DMS153 treated with DMSO at 0.1 percent for 48 hours (cell line): ENCODE measurements at regions not wholly inside any gene's neighbourhood (a gene's known extent, or its start where the extent isn't known, plus 50 kb on each side); places are given as distances from the start of the nearest gene placed in this dataset.
"Not testable (repeated sequence)": the region's sequence is repeated elsewhere in the genome, so short reads cannot be mapped to it uniquely, and the experiment has no call there.

ENCODE experiments used
- DNase-seq: peaks from one replicate; lab custom pipeline; 2025; ENCODE audit not compliant: unreplicated experiment; lab: John Stamatoyannopoulos, UW

DNA sequence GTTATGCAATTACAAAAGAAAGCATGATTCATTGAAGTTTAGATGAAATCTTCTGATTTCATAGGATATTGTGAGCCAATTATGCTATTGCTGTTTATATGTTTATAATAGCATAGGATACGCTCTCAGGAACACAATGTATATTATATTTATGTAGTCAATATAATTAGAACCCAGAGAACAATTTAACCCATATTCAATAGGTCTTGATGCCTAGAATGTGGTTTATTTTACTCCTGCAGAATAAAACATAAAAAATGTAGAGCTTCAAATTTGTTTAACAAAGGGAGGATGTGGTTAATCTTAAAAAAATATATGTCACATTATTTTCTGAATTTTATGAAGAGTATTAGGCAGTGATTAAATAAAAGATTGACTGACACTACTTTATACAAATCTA, 380.8 kb upstream of the SPRY2 start:
- no peak for DNase-seq

DNA sequence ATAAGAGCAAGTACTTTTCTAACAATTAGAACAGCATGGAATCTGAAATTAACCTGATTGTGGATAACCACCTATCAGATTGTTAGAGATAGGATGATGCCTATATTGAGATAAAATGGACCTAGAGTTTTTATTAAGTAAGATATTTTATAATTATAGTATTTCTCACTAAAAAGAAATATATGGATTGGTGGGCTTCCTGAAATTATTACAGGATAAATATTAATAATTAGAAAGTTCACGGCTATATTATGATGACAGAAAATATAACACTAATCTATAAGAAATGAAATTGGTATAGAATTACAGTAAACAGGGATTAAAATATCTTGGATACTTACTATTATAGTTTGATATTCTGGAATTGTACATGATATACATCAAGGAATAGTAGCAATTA, 378.0 kb upstream of the SPRY2 start:
- no peak for DNase-seq

DNA sequence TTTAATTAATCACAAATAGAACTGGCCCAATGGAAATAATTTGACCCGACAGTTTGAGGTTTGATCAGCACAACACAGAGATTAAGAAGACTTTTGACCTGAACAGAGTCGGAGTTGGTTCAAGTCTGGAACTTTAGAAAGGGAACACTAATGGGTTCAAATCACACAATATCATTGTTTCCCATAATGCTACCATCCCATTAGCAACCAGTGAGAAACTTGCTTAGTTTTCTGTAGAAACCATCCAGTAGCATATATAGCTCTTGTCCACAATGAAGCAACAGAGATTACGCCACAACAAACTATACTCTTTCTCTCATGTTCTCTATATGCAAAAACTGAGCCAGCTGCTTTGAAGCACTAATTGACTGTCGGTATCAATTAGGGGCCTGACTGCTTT, 376.9 kb upstream of the SPRY2 start:
- DNase-seq: no peak

DNA sequence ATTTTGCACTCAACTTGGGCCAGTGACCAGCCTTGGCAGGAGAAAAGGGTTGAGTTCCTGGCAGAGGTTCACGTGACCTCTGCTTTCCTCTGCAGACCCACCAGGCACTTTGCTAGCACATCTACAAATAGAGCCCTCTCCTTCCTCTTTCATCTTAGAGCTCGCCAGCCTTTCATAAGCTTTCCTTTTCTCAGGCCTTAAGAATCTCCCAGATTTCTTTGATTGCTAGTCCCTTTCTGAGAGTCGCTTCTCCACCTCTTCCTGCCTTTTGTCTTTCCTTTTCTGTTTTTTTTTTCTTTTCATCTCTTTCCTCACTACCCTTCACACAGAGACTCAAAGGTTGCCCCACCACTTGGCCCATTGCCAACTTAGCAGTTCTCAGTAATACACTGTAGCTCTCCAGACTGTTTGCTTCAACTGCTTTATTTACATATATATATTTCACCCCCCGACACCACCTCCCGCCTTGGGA, 375.7 kb upstream of the SPRY2 start:
- peak; percentile 50 for DNase-seq

DNA sequence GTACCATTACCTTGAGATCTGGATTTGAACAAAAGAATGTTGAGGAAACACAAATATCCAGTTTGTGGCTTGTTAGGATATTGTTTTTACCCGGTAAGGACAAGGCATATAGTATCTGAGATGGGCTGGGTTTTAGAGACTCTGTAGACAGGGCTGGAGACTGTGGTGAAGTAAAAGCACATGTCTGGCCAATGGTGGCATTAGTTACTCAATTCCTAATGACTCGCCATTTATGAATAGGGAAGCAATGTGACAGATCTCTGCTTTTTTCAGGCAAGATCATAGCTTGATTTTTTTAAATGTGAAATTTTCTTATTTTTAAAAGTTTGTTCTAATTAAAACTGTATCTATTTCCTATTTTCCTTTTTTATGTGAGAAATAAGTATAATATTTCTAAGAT, 371.1 kb upstream of the SPRY2 start:
- DNase-seq: no peak

DNA sequence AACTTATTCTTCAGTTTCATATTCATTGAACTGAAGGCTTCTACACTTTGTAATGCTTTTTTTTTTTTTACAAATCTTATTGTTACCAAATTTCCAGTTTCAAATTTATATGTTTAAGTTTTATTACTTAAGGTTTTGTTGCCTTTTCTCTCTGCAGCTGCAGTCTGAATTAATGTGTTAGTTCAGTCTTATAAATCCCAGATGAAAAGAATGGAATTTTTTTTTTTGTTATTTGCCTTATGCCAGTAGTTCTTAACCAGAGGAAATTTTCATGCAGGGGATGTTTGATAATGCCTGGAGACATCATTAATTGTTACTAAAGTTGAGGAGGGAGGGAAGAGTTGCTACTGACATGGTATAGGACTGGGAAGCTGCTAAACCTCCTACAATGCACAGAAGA, 367.9 kb upstream of the SPRY2 start:
- DNase-seq: no peak

DNA sequence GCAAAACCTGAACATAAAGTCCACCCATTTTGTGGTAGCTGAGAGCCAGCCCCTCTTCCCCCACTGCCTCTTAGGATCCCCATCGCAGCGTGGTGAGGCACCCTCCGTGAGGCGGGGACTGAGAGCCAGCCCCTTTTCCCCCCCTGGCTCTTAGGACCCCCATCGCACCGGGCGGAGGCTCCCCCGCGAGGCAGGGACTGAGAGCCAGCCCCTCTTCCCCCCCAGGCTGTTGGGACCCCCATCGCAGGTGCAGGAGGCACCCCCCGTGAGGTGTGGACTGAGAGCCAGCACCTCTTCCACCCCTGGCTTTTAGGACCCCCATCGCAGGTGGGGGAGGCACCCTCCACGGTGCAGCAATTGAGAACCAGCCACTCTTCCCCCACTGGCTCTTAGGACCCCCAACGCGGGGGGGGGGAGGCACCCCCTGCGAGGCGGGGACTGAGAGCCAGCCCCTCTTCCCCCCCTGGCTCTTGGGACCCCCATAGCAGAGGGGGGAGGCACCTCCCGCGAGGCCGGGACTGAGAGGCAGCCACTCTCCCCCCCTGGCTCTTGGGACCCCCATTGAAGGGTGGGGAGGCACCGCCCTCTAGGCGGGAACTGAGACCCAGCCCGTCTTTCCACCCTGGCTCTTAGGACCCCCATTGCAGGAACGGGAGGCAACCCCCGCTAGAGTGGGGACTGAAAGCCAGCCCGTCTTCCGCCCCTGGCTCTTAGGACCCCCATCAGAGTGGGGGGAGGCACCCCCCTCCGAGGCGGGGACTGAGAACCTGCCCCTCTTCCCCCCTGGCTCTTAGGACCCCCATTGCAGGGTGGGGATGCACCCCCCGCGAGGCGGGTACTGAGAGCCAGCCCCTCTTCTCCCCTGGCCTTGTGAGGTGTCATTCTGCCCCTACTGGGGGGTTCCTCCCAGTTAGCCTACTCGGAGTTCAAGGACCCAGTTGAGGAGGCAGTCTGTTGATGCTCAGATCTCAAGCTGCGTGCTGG, 366.4 kb upstream of the SPRY2 start:
- no peak for DNase-seq

DNA sequence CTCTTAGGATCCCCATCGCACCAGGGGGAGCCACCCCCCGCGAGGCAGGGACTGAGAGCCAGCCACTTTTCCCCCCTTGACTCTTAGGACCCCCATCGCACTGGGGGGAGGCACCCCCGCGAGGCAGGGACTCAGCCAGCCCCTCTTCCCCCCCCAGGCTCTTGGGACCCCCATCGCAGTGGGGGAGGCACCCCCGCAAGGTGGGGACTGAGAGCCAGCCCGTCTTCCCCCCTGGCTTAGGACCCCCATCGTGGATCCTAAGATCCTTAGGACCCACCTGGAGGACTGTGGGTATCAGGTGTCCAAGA, 365.2 kb upstream of the SPRY2 start:
- no peak for DNase-seq

DNA sequence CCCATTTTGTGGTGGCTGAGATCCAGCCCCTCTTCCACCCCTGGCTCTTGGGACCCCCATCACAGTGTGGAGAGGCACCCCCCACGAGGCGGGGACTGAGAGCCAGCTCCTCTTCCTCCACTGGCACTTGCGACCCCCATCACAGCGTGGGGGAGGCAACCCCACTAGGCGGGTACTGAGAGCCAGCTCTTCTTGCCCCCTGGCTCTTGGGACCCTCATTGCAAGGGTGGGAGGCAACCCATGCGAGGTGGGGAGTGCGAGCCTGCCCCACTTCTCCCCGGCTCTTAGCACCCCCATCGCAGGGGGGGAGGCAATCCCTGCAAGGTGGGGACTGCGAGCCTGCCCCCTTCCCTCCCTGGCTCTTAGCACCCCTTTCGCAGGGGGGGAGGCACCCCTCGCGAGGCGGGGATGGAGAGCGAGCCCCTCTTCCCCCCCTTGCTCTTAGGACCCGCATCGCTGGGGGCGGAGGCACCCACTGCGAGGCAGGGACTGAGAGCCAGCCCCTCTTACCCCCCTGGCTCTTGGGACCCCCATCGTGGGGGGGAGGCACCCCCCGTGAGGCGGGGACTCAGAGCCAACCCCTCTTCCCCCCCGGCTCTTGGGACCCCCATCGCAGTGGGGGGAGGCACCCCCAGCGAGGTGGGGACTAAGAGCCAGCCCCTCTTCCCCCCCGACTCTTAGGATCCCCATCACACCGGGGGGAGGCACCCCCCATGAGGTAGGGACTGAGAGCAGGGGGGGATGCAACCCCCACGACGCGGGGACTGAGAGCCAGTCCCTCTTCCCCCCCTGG, 364.6 kb upstream of the SPRY2 start:
- no peak for DNase-seq

DNA sequence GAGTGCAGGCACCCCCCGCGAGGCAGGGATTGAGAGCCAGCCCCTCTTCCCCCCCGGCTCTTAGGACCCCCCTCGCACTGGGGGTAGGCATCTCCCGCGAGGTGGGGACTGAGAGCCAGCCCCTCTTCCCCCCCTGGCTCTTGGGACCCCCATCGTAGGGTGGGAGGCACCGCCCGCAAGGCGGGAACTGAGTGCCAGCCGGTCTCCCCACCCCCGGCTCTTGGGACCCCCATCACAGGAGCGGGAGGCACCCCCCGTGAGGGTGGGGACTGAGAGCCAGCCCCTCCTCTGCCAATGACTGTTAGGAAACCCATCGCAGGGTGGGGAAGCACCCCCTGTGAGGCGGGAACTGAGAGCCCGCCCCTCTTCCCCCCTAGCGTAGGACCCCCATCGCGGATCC, 363.4 kb upstream of the SPRY2 start:
- DNase-seq: no peak

DNA sequence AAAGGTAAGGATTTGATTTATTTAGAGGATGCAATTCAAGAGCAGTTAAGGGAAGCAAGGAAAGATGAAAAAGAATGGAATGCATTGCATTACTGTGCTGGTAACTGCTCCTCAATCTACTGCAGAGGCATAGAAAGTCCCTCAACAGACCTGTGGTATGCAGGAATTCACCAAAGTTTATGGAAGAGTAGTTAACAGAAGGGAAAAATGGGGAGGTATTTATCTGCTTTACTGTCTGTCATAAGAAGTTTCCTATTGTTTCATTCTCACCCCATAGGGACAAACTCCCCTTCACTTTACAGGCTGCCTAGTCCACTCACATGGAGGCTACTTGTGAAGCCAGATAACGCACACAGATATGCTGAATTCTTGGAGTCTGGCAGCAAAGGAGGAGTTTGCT, 354.9 kb upstream of the SPRY2 start:
- DNase-seq: no peak

DNA sequence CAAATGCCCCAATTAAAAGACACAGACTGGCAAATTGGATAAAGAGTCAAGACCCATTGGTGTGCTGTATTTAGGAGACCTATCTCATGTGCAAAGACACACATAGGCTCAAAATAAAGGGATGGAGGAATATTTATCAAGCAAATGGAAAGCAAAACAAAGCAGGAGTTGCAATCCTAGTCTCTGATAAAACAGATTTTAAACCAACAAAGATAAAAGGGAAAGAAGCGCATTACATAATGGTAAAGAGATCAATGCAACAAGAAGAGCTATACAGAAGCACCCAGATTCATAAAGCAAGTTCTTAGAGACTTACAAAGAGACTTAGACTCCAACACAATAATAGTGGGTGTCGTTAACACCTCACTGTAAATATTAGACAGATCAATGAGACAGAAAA, 350.9 kb upstream of the SPRY2 start:
- not testable (repeated sequence) for DNase-seq

DNA sequence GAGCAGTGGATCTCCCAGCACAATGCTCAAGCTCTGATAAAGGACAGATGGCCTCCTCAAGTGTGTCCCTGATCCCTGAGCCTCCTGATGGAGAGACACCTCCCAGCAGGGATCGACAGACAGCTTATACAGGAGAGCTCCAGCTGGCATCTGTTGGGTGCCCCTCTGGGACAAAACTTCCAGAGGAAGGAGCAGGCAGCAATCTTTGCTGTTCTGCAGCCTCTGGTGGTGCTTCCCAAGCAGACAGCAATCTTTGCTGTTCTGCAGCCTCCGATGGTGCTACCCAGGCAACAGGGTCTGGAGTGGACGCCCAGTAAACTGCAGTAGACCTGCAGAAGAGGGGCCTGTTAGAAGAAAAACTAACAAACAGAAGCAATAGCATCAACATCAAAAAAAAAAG, 349.3 kb upstream of the SPRY2 start:
- no peak for DNase-seq

DNA sequence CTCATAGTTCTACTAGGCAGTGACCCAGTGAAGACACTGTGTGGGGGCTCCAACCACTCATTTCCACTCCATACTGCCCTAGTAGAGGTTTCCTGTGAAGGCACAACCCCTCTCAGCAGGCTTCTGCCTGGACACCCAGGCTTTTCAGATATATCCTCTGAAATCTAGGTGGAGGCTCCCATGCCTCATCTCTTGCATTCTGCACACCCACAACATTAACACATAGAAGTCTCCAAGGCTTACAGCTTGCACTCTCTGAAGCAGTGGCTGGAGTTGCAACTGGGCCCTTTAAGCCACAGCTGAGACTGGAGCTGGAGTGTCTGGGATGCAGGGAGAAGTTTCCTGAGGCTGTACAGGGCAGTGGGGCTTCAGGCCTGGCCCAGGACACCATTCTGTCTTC, 347.7 kb upstream of the SPRY2 start:
- DNase-seq: no peak

DNA sequence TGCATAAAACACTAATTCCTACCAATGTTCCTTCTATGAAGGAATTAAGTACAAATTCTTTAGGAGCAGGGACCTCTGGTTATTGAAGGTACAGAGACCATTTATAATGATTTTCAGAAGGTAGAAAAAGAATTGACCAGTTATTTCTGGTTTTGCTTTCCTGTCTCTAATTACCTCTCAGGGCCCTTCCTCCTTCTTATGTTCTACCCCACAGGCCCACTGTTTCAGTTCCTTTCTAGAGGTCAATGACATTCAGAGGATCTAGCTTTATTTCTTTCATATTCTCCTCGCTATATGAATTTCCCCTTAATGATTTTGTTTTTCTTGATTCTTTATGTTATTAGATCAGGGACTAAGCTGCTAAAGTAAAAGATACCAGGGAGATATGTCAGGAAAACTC, 345.0 kb upstream of the SPRY2 start:
- DNase-seq: no peak

DNA sequence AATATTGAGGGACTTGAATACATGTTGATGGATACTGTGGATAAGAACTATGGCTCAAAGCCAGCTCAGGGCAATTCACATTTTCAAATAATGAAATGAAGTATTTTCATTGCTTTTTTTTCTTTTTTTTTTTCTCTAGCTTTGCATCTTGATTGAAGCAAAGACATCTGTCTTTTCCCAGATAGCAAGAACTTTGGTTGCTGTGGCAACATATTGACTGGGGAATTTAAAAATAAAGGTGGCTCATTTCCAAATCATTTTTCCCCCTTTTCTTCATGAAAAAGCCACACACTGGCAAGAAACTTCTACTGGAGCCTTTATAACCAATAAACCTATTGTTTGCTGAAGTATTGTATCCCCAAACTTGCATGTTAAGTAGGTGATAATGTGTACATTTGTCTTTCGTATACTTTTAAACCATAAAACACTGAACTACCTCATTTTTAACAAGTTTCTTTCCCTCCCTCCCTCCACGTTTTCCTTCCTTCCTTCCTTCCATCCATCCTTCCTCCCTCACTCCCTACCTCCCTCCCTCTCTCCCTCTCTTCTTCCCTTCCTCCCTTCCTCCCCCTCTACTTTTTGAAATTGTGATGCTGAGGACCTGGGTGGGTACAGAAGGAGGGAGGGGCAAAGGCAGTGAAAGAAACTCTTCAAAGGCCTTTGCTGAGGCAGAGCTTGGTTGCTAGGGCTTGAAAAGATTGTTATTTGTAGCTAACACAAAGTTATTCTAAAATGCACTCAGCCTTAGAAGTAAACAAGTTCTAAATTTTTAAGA, 343.5 kb upstream of the SPRY2 start:
- no peak for DNase-seq

DNA sequence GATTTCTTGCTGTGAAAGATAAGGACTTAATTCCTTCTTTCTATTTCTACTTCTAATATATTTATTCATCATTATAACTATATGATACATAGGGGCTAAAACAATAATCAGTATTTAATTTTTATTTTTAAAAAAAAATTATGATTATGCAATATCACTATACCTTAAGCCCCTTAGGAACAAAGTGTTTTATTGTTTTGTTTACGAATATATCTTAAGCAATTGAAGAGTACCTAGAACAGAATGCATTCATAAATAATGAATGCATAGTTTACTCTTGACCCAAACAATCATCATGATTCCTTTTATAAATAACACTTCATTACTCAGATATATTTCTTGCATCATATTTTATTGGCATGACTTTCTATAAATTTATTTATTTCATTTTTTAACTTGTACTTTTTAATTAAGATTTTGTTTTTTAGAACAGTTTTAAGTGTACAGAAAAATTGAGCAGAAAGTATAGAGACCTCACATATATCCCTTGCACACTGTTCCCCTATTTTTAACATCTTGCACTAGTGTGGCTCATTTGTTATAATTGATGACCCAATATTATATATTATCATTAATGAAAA, 339.9 kb upstream of the SPRY2 start:
- no peak for DNase-seq

DNA sequence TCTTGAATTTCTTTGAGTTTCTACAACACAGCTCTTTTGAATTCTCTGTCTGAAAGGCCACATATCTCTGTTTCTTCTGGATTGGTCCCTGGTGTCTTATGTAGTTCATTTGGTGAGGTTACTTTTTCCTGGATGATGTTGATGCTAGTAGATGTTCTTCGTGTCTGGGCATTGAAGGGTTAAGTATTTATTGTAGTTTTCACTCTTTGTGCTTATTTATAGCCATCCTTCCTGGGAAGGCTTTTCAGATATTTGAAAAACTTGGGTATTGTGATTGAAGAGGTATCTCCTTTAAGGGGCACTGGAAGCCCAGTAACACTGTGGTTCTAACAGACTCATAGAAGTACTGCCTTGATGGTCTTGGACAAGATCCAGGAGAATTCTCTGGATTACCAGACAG, 338.5 kb upstream of the SPRY2 start:
- no peak for DNase-seq

DNA sequence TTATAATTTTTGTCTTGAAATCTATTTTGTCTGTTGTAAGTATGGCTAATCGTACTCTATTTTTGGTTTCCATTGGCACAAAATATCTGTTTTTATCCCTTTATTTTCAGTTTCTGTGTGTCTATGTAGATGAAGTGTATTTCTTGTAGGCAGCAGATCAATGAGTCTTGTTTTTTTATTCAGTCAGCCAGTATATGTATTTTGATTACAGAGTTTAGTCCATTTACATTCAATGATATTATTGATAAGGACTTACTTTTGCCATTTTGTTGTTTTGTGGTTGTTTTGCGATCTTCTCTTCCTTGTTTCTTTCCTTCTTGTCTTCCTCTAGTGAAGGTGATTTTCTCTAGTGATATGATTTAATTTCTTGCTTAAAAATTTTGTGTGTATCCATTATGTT, 336.3 kb upstream of the SPRY2 start:
- DNase-seq: no peak

DNA sequence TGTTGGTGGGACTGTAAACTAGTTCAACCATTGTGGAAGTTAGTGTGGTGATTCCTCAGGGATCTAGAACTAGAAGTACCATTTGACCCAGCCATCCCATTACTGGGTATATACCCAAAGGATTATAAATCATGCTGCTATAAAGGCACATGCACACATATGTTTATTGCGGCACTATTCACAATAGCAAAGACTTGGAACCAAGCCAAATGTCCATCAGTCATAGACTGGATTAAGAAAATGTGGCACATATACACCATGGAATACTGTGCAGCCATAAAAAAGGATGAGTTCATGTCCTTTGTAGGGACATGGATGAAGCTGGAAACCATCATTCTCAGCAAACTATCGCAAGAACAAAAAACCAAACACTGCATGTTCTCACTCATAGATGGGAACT, 334.5 kb upstream of the SPRY2 start:
- DNase-seq: not testable (repeated sequence)

DNA sequence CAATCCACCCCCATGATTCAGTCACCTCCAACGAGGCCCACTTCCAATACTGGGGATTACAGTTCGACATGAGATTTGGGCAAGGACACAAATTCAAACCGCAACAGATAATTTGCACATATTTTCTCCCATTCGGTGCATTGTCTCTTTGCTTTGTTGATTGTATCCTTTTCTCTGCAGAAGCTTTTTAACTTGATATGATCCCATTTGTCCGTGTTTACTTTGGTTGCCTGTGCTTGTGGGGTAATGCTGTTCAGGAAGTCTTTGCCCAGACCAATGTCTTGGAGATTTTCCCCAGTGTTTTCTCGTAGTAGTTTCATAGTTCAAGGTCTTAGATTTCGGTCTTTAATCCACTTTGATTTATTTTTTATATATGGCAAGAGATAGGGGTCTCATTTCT, 330.8 kb upstream of the SPRY2 start:
- DNase-seq: no peak
